ENCODE measurements at regions not wholly inside any gene's neighbourhood (a gene's known extent, or its start where the extent isn't known, plus 50 kb on each side); places are given as distances from the start of the nearest gene placed in this dataset.
"Not testable (repeated sequence)": the region's sequence is repeated elsewhere in the genome, so short reads cannot be mapped to it uniquely, and the experiment has no call there.

GRCh38 chr5:106277540-106278096 lies 1393.1 kb downstream of the EFNA5 start:
- no peak for DNase-seq (ENCODE audit: low read depth in 2 of 3, low spot score in 2 of 3)

DNA sequence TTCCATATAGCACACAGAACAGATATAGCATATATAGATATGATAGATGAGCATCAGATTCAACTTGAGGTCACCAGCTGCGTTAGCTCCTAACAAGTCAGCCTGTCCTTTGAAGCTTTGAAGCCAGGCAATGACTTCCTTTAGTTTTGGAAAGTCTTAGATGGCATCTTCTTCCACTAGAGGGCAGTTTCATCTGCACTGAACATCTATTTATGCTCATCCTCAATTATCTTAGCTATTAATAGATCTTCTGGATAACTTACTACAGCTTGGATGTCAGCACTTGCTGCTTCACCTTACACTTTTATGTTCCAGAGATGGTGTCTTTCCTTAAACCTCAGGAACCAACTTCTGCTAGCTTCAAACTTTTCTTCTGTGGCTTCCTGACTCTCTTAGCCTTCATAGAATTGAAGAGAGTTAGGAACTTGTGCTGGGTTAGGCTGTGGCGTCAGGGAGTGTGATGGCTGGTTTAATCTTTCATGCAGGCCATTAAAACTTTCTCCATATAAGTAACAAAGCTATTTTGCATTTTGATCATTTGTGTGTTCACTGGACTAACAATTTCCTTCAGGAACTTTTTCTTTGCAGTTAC lies 1401.4 kb downstream of the EFNA5 start:
- no peak for DNase-seq (ENCODE audit: low read depth in 2 of 3, low spot score in 2 of 3)

DNA sequence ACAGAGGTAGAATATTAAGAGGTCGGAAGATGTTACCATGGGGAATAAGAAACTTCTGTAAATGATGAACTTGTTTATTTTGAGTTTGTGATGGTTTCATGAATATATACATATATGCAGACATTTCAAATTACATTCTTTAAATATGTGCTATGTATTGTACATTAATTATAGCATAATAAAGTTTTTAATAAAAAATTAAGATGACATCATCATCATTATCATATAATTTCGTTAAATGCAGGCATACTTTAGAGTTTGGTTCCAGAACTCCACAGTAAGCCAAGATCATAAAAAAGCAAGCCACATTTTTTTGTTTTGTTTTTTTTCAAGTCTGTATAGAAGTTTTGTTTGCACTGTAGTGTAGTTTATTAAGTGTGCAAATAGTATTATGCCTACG lies 1403.5 kb downstream of the EFNA5 start:
- no peak for DNase-seq (ENCODE audit: low read depth in 2 of 3, low spot score in 2 of 3)

DNA sequence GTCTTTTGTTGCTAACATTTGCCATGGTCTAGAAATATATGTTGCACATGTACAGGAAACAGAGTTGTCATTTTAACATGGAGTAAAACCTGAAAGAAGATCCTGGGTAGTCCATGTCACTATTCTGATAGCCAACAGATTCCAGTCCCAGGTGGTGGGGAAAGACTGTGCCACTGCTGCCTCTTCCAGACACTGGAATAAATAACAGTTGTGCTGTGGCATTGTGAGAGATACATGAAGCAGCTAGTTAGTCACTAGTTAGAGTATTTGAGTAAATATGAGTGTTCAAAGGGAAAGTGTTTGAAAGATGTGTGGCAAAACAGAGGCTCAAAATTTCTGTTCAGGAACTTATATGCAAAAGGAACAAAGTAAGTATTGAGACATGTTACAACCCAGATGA lies 1408.3 kb downstream of the EFNA5 start:
- DNase-seq (ENCODE audit: low read depth in 2 of 3, low spot score in 2 of 3): no peak

DNA sequence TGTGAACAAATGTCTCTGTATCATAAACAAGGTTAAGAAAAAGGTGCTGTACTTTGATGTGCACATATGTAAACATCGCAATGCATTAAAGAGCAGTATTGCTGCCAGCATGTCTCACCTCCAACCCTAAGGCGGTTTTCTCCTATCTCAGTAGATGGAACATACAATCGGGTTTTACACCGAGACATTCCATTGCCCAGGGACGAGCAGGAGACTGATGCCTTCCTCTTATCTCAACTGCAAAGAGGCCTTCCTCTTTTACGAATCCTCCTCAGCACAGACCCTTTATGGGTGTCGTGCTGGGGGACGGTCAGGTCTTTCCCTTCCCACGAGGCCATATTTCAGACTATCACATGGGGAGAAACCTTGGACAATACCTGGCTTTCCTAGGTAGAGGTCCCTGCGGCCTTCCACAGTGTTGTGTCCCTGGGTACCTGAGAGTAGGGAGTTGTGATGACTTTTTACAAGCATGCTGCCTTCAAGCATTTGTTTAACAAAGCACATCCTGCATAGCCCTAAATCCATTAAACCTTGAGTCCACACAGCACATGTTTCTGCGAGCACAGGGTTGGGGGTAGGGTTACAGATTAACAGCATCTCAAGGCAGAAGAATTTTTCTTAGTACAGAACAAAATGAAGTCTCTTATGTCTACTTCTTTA lies 1411.2 kb downstream of the EFNA5 start:
- not testable (repeated sequence) for DNase-seq (ENCODE audit: low read depth in 2 of 3, low spot score in 2 of 3)

GRCh38 chr5:106258591-106259125 lies 1412.1 kb downstream of the EFNA5 start:
- DNase-seq (ENCODE audit: low read depth in 2 of 3, low spot score in 2 of 3): no peak

- DNase-seq (ENCODE audit: low read depth in 2 of 3, low spot score in 2 of 3): no peak
These were observed 1416.0 kb downstream of the EFNA5 start for GRCh38 chr5:106254784-106255183.

DNA sequence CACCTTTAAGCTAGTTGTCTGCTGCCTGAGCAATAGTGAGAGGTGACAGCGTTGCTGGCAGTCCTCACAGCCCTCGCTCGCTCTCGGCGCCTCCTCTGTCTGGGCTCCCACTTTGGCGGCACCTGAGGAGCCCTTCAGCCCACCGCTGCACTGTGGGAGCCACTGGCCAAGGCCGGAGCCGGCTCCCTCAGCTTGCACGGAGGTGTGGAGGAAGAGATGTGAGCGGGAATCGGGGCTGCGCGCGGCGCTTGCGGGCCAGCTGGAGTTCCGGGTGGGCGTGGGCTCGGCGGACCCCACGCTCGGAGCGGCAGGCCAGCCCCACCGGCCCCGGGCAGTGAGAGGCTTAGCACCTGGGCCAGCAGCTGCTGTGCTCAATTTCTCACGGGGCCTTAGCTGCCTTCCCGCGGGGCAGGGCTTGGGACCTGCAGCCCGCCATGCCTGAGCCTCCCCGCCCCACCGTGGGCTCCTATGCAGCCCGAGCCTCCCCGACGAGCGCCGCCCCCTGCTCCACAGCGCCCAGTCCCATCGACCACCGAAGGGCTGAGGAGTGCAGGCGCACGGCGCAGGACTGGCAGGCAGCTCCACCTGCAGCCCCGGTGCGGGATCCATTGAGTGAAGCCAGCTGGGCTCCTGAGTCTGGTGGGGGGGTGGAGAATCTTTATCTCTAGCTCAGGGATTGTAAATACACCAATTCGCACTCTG lies 1424.5 kb downstream of the EFNA5 start:
- not testable (repeated sequence) for DNase-seq (ENCODE audit: low read depth in 2 of 3, low spot score in 2 of 3)

- no peak for DNase-seq (ENCODE audit: low read depth in 2 of 3, low spot score in 2 of 3)
These were observed 1429.3 kb downstream of the EFNA5 start for GRCh38 chr5:106241409-106241808.

GRCh38 chr5:106205916-106206571 lies 1464.7 kb downstream of the EFNA5 start:
- no peak for DNase-seq (ENCODE audit: low read depth in 2 of 3, low spot score in 2 of 3)

DNA sequence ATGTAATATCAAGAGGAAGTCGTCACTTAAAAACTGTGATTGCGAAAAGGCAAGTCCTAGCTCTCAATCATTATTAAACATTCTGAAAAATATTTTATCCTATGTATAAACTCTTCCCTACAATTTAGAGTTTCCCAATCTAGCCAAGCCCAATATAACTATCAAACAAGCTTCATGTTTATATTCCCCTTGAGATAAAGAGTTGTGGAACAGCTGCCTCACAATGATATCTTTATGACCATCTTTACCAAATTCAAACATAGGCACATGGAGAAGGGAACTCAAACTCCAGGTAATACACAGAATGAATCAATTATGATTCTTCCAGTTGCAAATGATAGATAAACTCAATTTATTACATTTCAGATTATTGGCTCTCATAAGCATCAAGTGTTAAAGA lies 1468.7 kb downstream of the EFNA5 start:
- DNase-seq (ENCODE audit: low read depth in 2 of 3, low spot score in 2 of 3): no peak

DNA sequence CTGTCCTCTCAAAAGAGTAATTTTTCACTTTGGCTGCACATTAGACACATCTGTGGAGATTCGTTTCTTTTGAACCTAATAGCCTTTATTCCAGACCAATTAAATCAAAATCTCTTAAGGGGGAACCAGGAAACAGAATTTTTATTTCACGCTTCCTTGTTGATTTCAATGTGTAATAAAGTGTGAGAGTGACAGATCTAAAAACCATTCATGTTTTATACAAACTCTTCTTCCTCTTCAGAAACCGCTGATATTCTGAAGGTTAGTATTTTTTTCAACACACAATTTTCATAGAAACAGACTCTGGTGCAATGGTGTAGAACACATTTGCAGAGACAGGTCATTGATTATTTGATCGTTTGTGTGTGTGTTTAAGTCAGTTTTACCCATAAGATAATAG lies 1469.8 kb downstream of the EFNA5 start:
- no peak for DNase-seq (ENCODE audit: low read depth in 2 of 3, low spot score in 2 of 3)

GRCh38 chr5:106195679-106196474 lies 1474.9 kb downstream of the EFNA5 start:
- DNase-seq (ENCODE audit: low read depth in 2 of 3, low spot score in 2 of 3): no peak

DNA sequence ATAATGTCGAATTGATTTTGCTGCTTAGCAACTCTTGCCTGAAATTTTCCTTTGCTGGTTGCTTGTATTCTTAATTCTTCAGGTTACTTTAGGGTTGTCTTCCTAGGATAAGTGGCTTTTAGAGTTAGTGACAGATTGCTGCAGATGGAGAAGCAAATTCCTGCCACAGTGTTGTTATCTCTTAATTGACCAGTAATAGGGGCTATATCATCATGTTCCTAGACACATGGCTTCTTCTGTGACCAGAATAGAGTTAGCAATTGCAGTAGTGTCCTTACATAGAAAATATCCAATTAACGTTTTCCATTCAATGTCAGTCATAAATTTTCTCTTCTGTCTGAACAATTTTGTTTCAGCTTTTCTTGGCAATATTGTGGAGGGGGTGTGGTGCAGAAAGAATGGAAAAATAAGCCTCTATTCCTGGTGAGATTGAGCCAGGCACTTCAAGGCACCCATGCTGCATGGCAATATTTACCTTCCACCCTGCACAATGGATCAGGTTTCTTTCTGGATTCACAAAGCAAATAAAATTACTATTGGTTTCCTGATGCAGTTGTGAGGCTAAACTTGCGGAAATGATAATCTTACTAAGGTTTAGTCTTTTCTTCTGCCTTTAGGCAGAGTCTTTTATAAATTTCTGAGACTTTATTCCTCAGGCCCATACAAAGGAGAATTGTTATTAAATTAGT lies 1481.5 kb downstream of the EFNA5 start:
- DNase-seq (ENCODE audit: low read depth in 2 of 3, low spot score in 2 of 3): no peak

GRCh38 chr5:106185661-106186081 lies 1485.1 kb downstream of the EFNA5 start:
- no peak for DNase-seq (ENCODE audit: low read depth in 2 of 3, low spot score in 2 of 3)

GRCh38 chr5:106174903-106175302 lies 1495.8 kb downstream of the EFNA5 start:
- DNase-seq (ENCODE audit: low read depth in 2 of 3, low spot score in 2 of 3): no peak

GRCh38 chr5:106172681-106173532 lies 1497.8 kb downstream of the EFNA5 start:
- DNase-seq (ENCODE audit: low read depth in 2 of 3, low spot score in 2 of 3): no peak

- no peak for DNase-seq (ENCODE audit: low read depth in 2 of 3, low spot score in 2 of 3)
These were observed 1499.0 kb downstream of the EFNA5 start for GRCh38 chr5:106171708-106172107.

DNA sequence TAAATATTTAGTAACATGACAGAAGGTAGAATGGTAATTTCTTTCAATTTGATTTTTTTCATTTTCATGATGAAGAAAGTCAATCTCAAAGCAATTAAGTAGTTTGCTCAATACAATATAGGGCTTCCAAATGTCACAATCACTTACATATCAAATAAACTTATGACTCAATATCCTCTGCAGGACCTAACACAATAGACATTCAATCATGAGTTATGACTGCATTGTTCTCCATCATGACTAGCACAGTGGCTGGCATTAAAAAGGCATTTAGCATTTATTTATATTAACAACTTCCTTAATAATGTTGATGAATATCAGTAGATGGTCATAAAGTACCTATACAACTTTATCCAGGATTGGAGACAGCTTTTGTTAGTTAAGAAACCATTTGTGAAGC lies 1499.6 kb downstream of the EFNA5 start:
- no peak for DNase-seq (ENCODE audit: low read depth in 2 of 3, low spot score in 2 of 3)
